Activated T-helper 2 cell treated with anti-CD3 and anti-CD28 coated beads, Interferon-gamma antibody, Interleukin-2, Interleukin-4, amounts not matched to agents 10 μg/mL and 5 μg/mL and 100 μg/mL, durations not matched to agents 14 hours and 24 hours and 36 hours (primary cell): ENCODE measurements at regions not wholly inside any gene's neighbourhood (a gene's known extent, or its start where the extent isn't known, plus 50 kb on each side); places are given as distances from the start of the nearest gene placed in this dataset.

Source experiments
- DNase-seq: peaks from one replicate; pipeline ENCODE4 v3.0.0; 2021; ENCODE audit warnings: low spot score
- H3K27ac Mint-ChIP-seq: one replicate; pipeline ENCODE4 v1.8.0; 2021; ENCODE audit warnings: mixed read lengths
- H3K27me3 Mint-ChIP-seq: one replicate; pipeline ENCODE4 v1.8.0; 2021; ENCODE audit warnings: low read depth, mixed read lengths
- H3K36me3 Mint-ChIP-seq: one replicate; pipeline ENCODE4 v1.8.0; 2021; ENCODE audit warnings: low read depth, mixed read lengths
- H3K4me1 Mint-ChIP-seq: one replicate; pipeline ENCODE4 v1.8.0; 2021; ENCODE audit warnings: low read depth, mixed read lengths
- H3K4me3 Mint-ChIP-seq: one replicate; pipeline ENCODE4 v1.8.0; 2021; ENCODE audit warnings: low read depth, mild to moderate bottlenecking, moderate library complexity, mixed read lengths
- H3K9me3 Mint-ChIP-seq: one replicate; pipeline ENCODE4 v1.8.0; 2021; ENCODE audit warnings: mixed read lengths
- intact Hi-C: fragments of 100-400 bp; cut with micrococcal nuclease; formaldehyde crosslinking; loops from one replicate; pipeline ENCODE4 v1.15.1; 2023

DNA sequence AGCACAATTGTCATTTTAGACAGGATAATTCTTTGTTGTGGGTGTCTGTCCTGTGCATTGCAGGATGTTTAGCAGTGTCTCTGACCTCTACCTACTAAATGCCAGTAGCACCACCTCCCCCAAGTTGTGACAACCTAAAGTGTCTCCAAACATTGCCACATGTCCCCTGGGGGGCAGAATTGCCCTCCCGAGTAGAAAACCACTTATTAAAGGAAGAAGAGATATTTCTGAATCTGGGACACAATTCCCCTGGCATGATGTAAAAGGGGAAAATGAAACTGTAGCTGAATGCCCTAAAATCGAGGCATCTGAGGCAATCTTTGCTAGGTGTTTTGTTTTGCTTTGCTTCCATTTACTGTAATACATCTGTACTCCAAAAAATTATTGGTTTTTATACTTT lies 116.8 kb upstream of the NAP1L1 start:
- Mint-ChIP-seq H3K36me3 (peaks cover 4% of the 10 kb centered on the region), H3K4me1 (no peaks in the 10 kb centered on the region), H3K4me3 (no peak overlapping the region), H3K27ac (no peak overlapping the region), H3K9me3 (peaks cover 33% of the 10 kb centered on the region), H3K27me3 (peaks cover 15% of the 10 kb centered on the region)
- intact Hi-C loops, result no loop called here
- no peak for DNase-seq

GRCh38 chr12:76199808-76200207 lies 115.3 kb upstream of the NAP1L1 start:
- intact Hi-C loops, result no loop called here
- peaks cover 33% of the 10 kb centered on the region for H3K9me3 Mint-ChIP-seq
- no peak for DNase-seq
- H3K27ac Mint-ChIP-seq, result no peak overlapping the region
- H3K4me1 Mint-ChIP-seq, result no peaks in the 10 kb centered on the region
- peaks cover 4% of the 10 kb centered on the region for H3K36me3 Mint-ChIP-seq
- no peak overlapping the region for H3K4me3 Mint-ChIP-seq
- H3K27me3 Mint-ChIP-seq, result peaks cover 12% of the 10 kb centered on the region

DNA sequence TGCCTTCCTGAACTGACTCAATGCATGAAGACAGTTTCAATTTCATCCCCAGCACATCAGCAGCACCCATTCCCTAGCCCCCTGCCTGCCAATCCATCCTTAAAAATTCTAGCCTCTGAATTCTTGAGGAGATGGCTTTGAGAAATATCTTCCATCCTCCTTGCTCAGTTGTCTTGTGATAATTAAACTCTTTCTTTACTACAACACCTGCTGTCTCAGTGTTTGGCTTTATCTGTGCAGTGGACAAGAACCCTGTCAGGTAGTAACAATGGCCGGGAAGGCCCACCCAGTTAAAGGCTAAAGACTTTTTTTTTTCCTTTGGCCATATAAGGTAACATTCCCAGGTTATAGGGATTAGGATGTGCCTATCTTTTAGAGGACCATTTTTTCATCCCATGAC lies 114.4 kb upstream of the NAP1L1 start:
- Mint-ChIP-seq H3K27me3 (peaks cover 14% of the 10 kb centered on the region), H3K9me3 (peaks cover 33% of the 10 kb centered on the region)
- intact Hi-C loops, result no loop called here

GRCh38 chr12:76197283-76197682 lies 112.8 kb upstream of the NAP1L1 start:
- Mint-ChIP-seq H3K4me3 (no peak overlapping the region), H3K36me3 (peaks cover 4% of the 10 kb centered on the region), H3K9me3 (peaks cover 33% of the 10 kb centered on the region), H3K27me3 (peaks cover 17% of the 10 kb centered on the region), H3K4me1 (peaks cover 5% of the 10 kb centered on the region), H3K27ac (no peak overlapping the region)
- intact Hi-C loops, result no loop called here
- DNase-seq, result no peak

More for the DNA sequence above, 114.4 kb upstream of the NAP1L1 start:
- no peak overlapping the region for H3K27ac Mint-ChIP-seq
- peaks cover 4% of the 10 kb centered on the region for H3K36me3 Mint-ChIP-seq
- no peak for DNase-seq
- H3K4me1 Mint-ChIP-seq, result peaks cover 5% of the 10 kb centered on the region
- H3K4me3 Mint-ChIP-seq, result no peak overlapping the region

GRCh38 chr12:76195920-76196319 lies 111.4 kb upstream of the NAP1L1 start:
- H3K36me3 Mint-ChIP-seq, result peaks cover 4% of the 10 kb centered on the region
- no peak for DNase-seq
- H3K27me3 Mint-ChIP-seq, result peaks cover 13% of the 10 kb centered on the region
- intact Hi-C loops, result no loop called here
- H3K4me1 Mint-ChIP-seq, result peaks cover 5% of the 10 kb centered on the region
- H3K27ac Mint-ChIP-seq, result no peak overlapping the region
- H3K9me3 Mint-ChIP-seq, result peaks cover 33% of the 10 kb centered on the region
- no peak overlapping the region for H3K4me3 Mint-ChIP-seq

DNA sequence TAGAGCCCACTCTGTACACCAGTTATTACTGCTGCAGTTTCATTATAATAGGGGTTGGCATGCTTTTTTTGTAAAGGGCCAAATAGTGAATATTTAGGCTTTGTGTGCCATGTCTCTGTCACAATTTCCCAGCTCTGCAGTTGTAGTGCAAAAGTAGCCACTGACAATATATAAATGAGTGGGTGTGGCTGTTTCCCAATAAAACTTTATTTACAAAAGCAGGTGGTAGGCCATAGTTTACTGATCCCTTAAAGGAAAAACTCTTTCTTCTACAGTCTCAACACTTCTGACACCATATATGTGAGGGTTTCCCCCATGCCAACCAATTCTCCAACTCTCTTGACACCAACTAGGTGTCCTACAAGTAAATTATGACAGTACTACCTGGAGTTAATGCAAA lies 110.2 kb upstream of the NAP1L1 start:
- no peak overlapping the region for H3K4me3 Mint-ChIP-seq
- peaks cover 25% of the 10 kb centered on the region for H3K9me3 Mint-ChIP-seq
- no peak for DNase-seq
- H3K4me1 Mint-ChIP-seq, result peaks cover 5% of the 10 kb centered on the region
- H3K27ac Mint-ChIP-seq, result no peak overlapping the region
- intact Hi-C loops, result no loop called here
- peaks cover 4% of the 10 kb centered on the region for H3K36me3 Mint-ChIP-seq
- peaks cover 13% of the 10 kb centered on the region for H3K27me3 Mint-ChIP-seq

DNA sequence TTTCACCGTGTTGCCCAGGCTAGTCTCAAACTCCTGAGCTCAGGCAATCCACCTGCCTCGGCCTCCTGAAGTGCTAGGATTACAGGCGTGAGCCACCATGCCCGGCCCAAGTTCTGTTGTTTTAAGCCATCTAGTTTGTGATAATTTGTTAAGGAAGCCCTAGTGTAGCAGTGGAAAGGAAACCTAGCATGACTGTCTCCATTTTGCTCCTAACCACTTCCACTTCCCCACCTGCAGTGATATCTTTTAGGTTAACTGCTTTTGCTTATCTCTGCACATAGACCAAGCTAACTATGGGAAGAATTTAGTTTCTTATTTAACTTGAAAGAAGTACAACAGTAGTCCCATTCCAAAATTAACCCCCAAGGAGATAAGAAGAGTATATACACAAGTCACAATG lies 109.5 kb upstream of the NAP1L1 start:
- Mint-ChIP-seq H3K27me3 (peaks cover 16% of the 10 kb centered on the region), H3K9me3 (peaks cover 18% of the 10 kb centered on the region), H3K36me3 (peaks cover 4% of the 10 kb centered on the region), H3K4me3 (no peak overlapping the region), H3K4me1 (peaks cover 5% of the 10 kb centered on the region), H3K27ac (no peak overlapping the region)
- DNase-seq, result no peak
- intact Hi-C loops, result no loop called here

- H3K27ac Mint-ChIP-seq, result no peak overlapping the region
- H3K36me3 Mint-ChIP-seq, result no peaks in the 10 kb centered on the region
- peaks cover 3% of the 10 kb centered on the region for H3K9me3 Mint-ChIP-seq
- peaks cover 26% of the 10 kb centered on the region for H3K27me3 Mint-ChIP-seq
- H3K4me1 Mint-ChIP-seq, result peaks cover 5% of the 10 kb centered on the region
- H3K4me3 Mint-ChIP-seq, result no peak overlapping the region
- no peak for DNase-seq
- intact Hi-C loops, result no loop called here
Measured at GRCh38 chr12:76192416-76192815, 107.9 kb upstream of the NAP1L1 start.

- H3K27me3 Mint-ChIP-seq, result peaks cover 30% of the 10 kb centered on the region
- DNase-seq, result no peak
- H3K9me3 Mint-ChIP-seq, result no peaks in the 10 kb centered on the region
- no peaks in the 10 kb centered on the region for H3K36me3 Mint-ChIP-seq
- no peak overlapping the region for H3K27ac Mint-ChIP-seq
- intact Hi-C loops, result no loop called here
- no peak overlapping the region for H3K4me3 Mint-ChIP-seq
- peaks cover 19% of the 10 kb centered on the region for H3K4me1 Mint-ChIP-seq
Measured at GRCh38 chr12:76190299-76190698, 105.8 kb upstream of the NAP1L1 start.

GRCh38 chr12:76189851-76190250 lies 105.4 kb upstream of the NAP1L1 start:
- H3K27me3 Mint-ChIP-seq, result peaks cover 30% of the 10 kb centered on the region
- no peak for DNase-seq
- intact Hi-C loops, result no loop called here
- H3K36me3 Mint-ChIP-seq, result no peaks in the 10 kb centered on the region
- H3K4me3 Mint-ChIP-seq, result no peak overlapping the region
- H3K9me3 Mint-ChIP-seq, result no peaks in the 10 kb centered on the region
- H3K27ac Mint-ChIP-seq, result no peak overlapping the region
- H3K4me1 Mint-ChIP-seq, result peaks cover 19% of the 10 kb centered on the region

GRCh38 chr12:76187177-76187576 lies 102.7 kb upstream of the NAP1L1 start:
- Mint-ChIP-seq H3K27ac (no peak overlapping the region), H3K9me3 (no peaks in the 10 kb centered on the region), H3K36me3 (no peaks in the 10 kb centered on the region), H3K27me3 (peaks cover 34% of the 10 kb centered on the region), H3K4me3 (no peak overlapping the region), H3K4me1 (peaks cover 26% of the 10 kb centered on the region)
- intact Hi-C loops, result no loop called here
- DNase-seq, result no peak

GRCh38 chr12:76186131-76186906 lies 101.8 kb upstream of the NAP1L1 start:
- Mint-ChIP-seq H3K36me3 (no peaks in the 10 kb centered on the region), H3K9me3 (no peaks in the 10 kb centered on the region), H3K27ac (no peak overlapping the region), H3K4me1 (peaks cover 26% of the 10 kb centered on the region), H3K27me3 (peaks cover 34% of the 10 kb centered on the region), H3K4me3 (no peak overlapping the region)
- intact Hi-C loops, result no loop called here
- DNase-seq, result no peak

- no peak overlapping the region for H3K27ac Mint-ChIP-seq
- no peaks in the 10 kb centered on the region for H3K36me3 Mint-ChIP-seq
- H3K27me3 Mint-ChIP-seq, result peaks cover 37% of the 10 kb centered on the region
- H3K4me1 Mint-ChIP-seq, result peaks cover 30% of the 10 kb centered on the region
- intact Hi-C loops, result loop anchor here (1.0 to 2.0 kb wide), 5 partner anchors 24 to 163 kb away; no protein-coding TSS in a partner anchor
- no peak overlapping the region for H3K4me3 Mint-ChIP-seq
- H3K9me3 Mint-ChIP-seq, result no peaks in the 10 kb centered on the region
- peak; percentile 14 for DNase-seq
Measured at GRCh38 chr12:76183459-76184186, 99.1 kb upstream of the NAP1L1 start.
